ENCODE measurements at regions not wholly inside any gene's neighbourhood (a gene's known extent, or its start where the extent isn't known, plus 50 kb on each side); places are given as distances from the start of the nearest gene placed in this dataset.

- TF ChIP-seq CTCF (IDR thresholded peaks at IDR 0.05; ENCODE audit: insufficient read depth, low read length) (no peak), REST (IDR thresholded peaks at IDR 0.05; ENCODE audit: insufficient replicate concordance, low read depth) (no peak), POLR2AphosphoS5 (IDR thresholded peaks at IDR 0.05; ENCODE audit: low read depth) (no peak), GABPA (IDR thresholded peaks at IDR 0.05; ENCODE audit: low read depth) (no peak), SPI1 (IDR thresholded peaks at IDR 0.05; ENCODE audit: borderline replicate concordance, low read depth) (no peak)
These were observed 172.2 kb upstream of the IRF2BP2 start for GRCh38 chr1:234782105-234782751.

Measured in HL-60 (cell line).